Stomach (tissue), 8 donors: ENCODE measurements at regions not wholly inside any gene's neighbourhood (a gene's known extent, or its start where the extent isn't known, plus 50 kb on each side); places are given as distances from the start of the nearest gene placed in this dataset.

Experiments used
- DNase-seq, 2 donors: peaks; one replicate each; pipeline versions ENCODE4 v3.0.0 to v3.0.0-alpha.2; 2013 to 2019
- H3K27ac ChIP-seq, 5 donors: fragments of 200-600 bp in 4 of 5; sonication (generic) in 4 of 5; one replicate each; pipeline ENCODE4 v1.5.1; 2013 to 2019; ENCODE audit warnings: mild to moderate bottlenecking in 1 of 5, moderate library complexity in 1 of 5
- H3K27me3 ChIP-seq, 3 donors: fragments of 200-600 bp; sonication (generic); one replicate each; pipeline ENCODE4 v1.5.1; 2017 to 2019; ENCODE audit warnings: mixed run types in 1 of 3
- H3K36me3 ChIP-seq, 4 donors: fragments of 200-600 bp; sonication (generic); 1 replicate in 3 of 4; 2 replicates in 1 of 4; pipeline ENCODE4 v1.5.1; 2016 to 2019
- H3K4me1 ChIP-seq, 4 donors: fragments of 200-600 bp; sonication (generic); one replicate each; pipeline ENCODE4 v1.5.1; 2016 to 2019
- H3K4me3 ChIP-seq, 4 donors: fragments of 200-600 bp; sonication (generic) in 3 of 4; one replicate each; pipeline ENCODE4 v1.5.1; 2016 to 2019; ENCODE audit warnings: mild to moderate bottlenecking in 1 of 4
- H3K9me3 ChIP-seq, 4 donors: fragments of 200-600 bp; sonication (generic); one replicate each; pipeline ENCODE4 v1.5.1; 2016 to 2019
- CTCF ChIP-seq, 7 experiments: fragments of 450-650 bp in 4 of 7; fragments of 200-600 bp in 3 of 7; sonication (generic) in 3 of 7; IDR thresholded peaks; one replicate each; pipeline ENCODE4 v1.5.1; 2016 to 2019; ENCODE audit warnings: antibody characterized with exemption in 7 of 7, control low read depth in 2 of 7, mild to moderate bottlenecking in 1 of 7
- EP300 ChIP-seq: sonication (generic); formaldehyde crosslinking; IDR thresholded peaks from one replicate; pipeline ENCODE4 v1.6.1; 2017; ENCODE audit warnings: antibody characterized with exemption
- POLR2A ChIP-seq, 4 donors: fragments of 450-650 bp; IDR thresholded peaks; one replicate each; pipeline ENCODE4 v1.6.1; 2016; ENCODE audit warnings: antibody characterized with exemption in 4 of 4, control low read depth in 2 of 4, mild to moderate bottlenecking in 1 of 4, moderate library complexity in 1 of 4
- POLR2AphosphoS5 ChIP-seq, 3 donors: sonication (generic); formaldehyde crosslinking; IDR thresholded peaks; one replicate each; pipeline ENCODE4 v1.6.1; 2016; ENCODE audit warnings: antibody characterized with exemption in 3 of 3
- WGBS, 5 donors: extraction: QIAGEN DNeasy Blood & Tissue Kit in 3 of 5; methylation state at CpG; one replicate each; pipeline versions ENCODE4 v1.1.5 to v1.1.7; 2013 to 2018; 5-methylcytosine and 5-hydroxymethylcytosine counted together
- intact Hi-C: fragments of 100-400 bp; cut with DNase I; formaldehyde crosslinking; loops from one replicate; pipeline ENCODE4 v1.15.1; 2023; ENCODE audit warnings: low total_unique reads
- donor health status: healthy with polysubstance abuse.
- donor health status: Bipolar disorder and iron deficiency.
- donor health status: healthy.

GRCh38 chr12:27161458-27162228 lies 79.3 kb upstream of the C12orf71 start:
- Histone ChIP-seq H3K4me3 (no peak overlapping the region), H3K36me3 (no peaks in the 10 kb centered on the region), H3K4me1 (no peaks in the 10 kb centered on the region), H3K27ac (no peak overlapping the region), H3K27me3 (no peaks in the 10 kb centered on the region), H3K9me3 (no peaks in the 10 kb centered on the region)
- TF ChIP-seq CTCF (IDR thresholded peaks at IDR 0.05) (no peak), EP300 (no peak), POLR2A (IDR thresholded peaks at IDR 0.05) (no peak), POLR2AphosphoS5 (IDR thresholded peaks at IDR 0.05) (no peak)
- WGBS, 5 donors, result 75 to 88% (median 83%) methylated on average over 8 of the region's 8 CpGs
- intact Hi-C loops, result no loop called here
- no peak for DNase-seq

GRCh38 chr12:27162229-27162537 lies 79.8 kb upstream of the C12orf71 start:
- DNase-seq, result no peak
- intact Hi-C loops, result no loop called here
- TF ChIP-seq POLR2A (IDR thresholded peaks at IDR 0.05) (no peak), EP300 (no peak), CTCF (IDR thresholded peaks at IDR 0.05) (no peak), POLR2AphosphoS5 (IDR thresholded peaks at IDR 0.05) (no peak)
- Histone ChIP-seq H3K4me1 (no peaks in the 10 kb centered on the region), H3K4me3 (no peak overlapping the region), H3K9me3 (no peaks in the 10 kb centered on the region), H3K36me3 (no peaks in the 10 kb centered on the region), H3K27me3 (no peaks in the 10 kb centered on the region), H3K27ac (no peak overlapping the region)

GRCh38 chr12:27163048-27163715 lies 80.8 kb upstream of the C12orf71 start:
- Histone ChIP-seq H3K36me3 (no peaks in the 10 kb centered on the region), H3K4me1 (no peaks in the 10 kb centered on the region), H3K27me3 (no peaks in the 10 kb centered on the region), H3K4me3 (no peak overlapping the region), H3K27ac (no peak overlapping the region), H3K9me3 (no peaks in the 10 kb centered on the region)
- WGBS, 5 donors, result 52 to 77% (median 68%) methylated on average over 3 of the region's 3 CpGs
- no peak for DNase-seq
- intact Hi-C loops, result no loop called here
- TF ChIP-seq POLR2AphosphoS5 (IDR thresholded peaks at IDR 0.05) (no peak), CTCF (IDR thresholded peaks at IDR 0.05) (no peak), EP300 (no peak), POLR2A (IDR thresholded peaks at IDR 0.05) (no peak)

- H3K27ac ChIP-seq, result no peak overlapping the region
- intact Hi-C loops, result no loop called here
- TF ChIP-seq CTCF (IDR thresholded peaks at IDR 0.05) (no peak), EP300 (no peak), POLR2AphosphoS5 (IDR thresholded peaks at IDR 0.05) (no peak), POLR2A (IDR thresholded peaks at IDR 0.05) (no peak)
- no peaks in the 10 kb centered on the region for H3K36me3 ChIP-seq
- H3K9me3 ChIP-seq, result peaks cover 0 to 3% (median 0%) of the 10 kb centered on the region in 4 donors
- 69 to 96% (median 85%) methylated on average over 1 of the region's 1 CpG for WGBS, 5 donors
- no peak overlapping the region for H3K4me3 ChIP-seq
- H3K27me3 ChIP-seq, result no peaks in the 10 kb centered on the region
- DNase-seq, result no peak
- no peaks in the 10 kb centered on the region for H3K4me1 ChIP-seq
Observed at GRCh38 chr12:27163894-27164293, 80.2 kb upstream of the STK38L start.
